IgD-negative memory B cell (primary cell): ENCODE measurements at regions not wholly inside any gene's neighbourhood (a gene's known extent, or its start where the extent isn't known, plus 50 kb on each side); places are given as distances from the start of the nearest gene placed in this dataset.
"Not testable (repeated sequence)": the region's sequence is repeated elsewhere in the genome, so short reads cannot be mapped to it uniquely, and the experiment has no call there.

Experiments used
- H3K27ac Mint-ChIP-seq, 3 donors: one replicate each; pipeline ENCODE4 v1.8.0; 2020 to 2022; ENCODE audit warnings: mild to moderate bottlenecking in 3 of 3, mixed read lengths in 3 of 3, moderate library complexity in 1 of 3
- H3K27me3 Mint-ChIP-seq: one replicate; pipeline ENCODE4 v1.8.0; 2021; ENCODE audit warnings: mixed read lengths
- H3K36me3 Mint-ChIP-seq: one replicate; pipeline ENCODE4 v1.8.0; 2020; ENCODE audit warnings: mild to moderate bottlenecking, mixed read lengths
- H3K4me1 Mint-ChIP-seq, 3 donors: one replicate each; pipeline ENCODE4 v1.8.0; 2020 to 2022; ENCODE audit warnings: mixed read lengths in 3 of 3, mild to moderate bottlenecking in 1 of 3
- H3K4me3 Mint-ChIP-seq, 4 donors: one replicate each; pipeline ENCODE4 v1.8.0; 2020 to 2022; ENCODE audit warnings: mild to moderate bottlenecking in 4 of 4, mixed read lengths in 4 of 4, moderate library complexity in 3 of 4
- H3K9me3 Mint-ChIP-seq, 3 donors: one replicate each; pipeline ENCODE4 v1.8.0; 2020 to 2021; ENCODE audit warnings: mixed read lengths in 3 of 3, mild to moderate bottlenecking in 1 of 3

- H3K27ac Mint-ChIP-seq, H3K4me3 Mint-ChIP-seq, H3K4me1 Mint-ChIP-seq, H3K27me3 Mint-ChIP-seq, H3K36me3 Mint-ChIP-seq: not testable (repeated sequence)
- peaks cover 2 to 11% (median 7%) of the 10 kb centered on the region in 3 donors for H3K9me3 Mint-ChIP-seq
These were observed 529.1 kb upstream of the DEFB115 start for GRCh38 chr20:30728271-30728885.
